Limb (tissue), 2 donors: ENCODE measurements at regions not wholly inside any gene's neighbourhood (a gene's known extent, or its start where the extent isn't known, plus 50 kb on each side); places are given as distances from the start of the nearest gene placed in this dataset.
A peak's percentile ranks its signal among the peaks of the same experiment; 100 is the strongest.
"Not testable (repeated sequence)": the region's sequence is repeated elsewhere in the genome, so short reads cannot be mapped to it uniquely, and the experiment has no call there.

ENCODE experiments used
- DNase-seq, 2 donors: peaks; one replicate each; pipeline ENCODE4 v3.0.0-alpha.2; 2016; ENCODE audit errors: extremely low spot score in 2 of 2

- DNase-seq = no peak
Measured at GRCh38 chr10:117492504-117492903, 50.0 kb upstream of the EMX2 start.

GRCh38 chr10:117488004-117488403 lies 54.5 kb upstream of the EMX2 start:
- DNase-seq = no peak

GRCh38 chr10:117486606-117487005 lies 55.9 kb upstream of the EMX2 start:
- no peak for DNase-seq

GRCh38 chr10:117483056-117483590 lies 59.4 kb upstream of the EMX2 start:
- no peak for DNase-seq

- DNase-seq = not testable (repeated sequence)
Measured at GRCh38 chr10:117481011-117481410, 61.5 kb upstream of the EMX2 start.

- no peak for DNase-seq
Measured at GRCh38 chr10:117480097-117480496, 62.4 kb upstream of the EMX2 start.

GRCh38 chr10:117477961-117478670 lies 64.4 kb upstream of the EMX2 start:
- DNase-seq = no peak

- peak in 1 of 2 donors; percentile 9 for DNase-seq
Measured at GRCh38 chr10:117477211-117477947, 65.2 kb upstream of the EMX2 start.

- DNase-seq = peak in 1 of 2 donors; percentile 52
Measured at GRCh38 chr10:117476716-117477115, 65.8 kb upstream of the EMX2 start.

GRCh38 chr10:117476281-117476680 lies 66.3 kb upstream of the EMX2 start:
- DNase-seq = no peak

GRCh38 chr10:117472872-117473271 lies 69.7 kb upstream of the EMX2 start:
- DNase-seq = no peak

- no peak for DNase-seq
Measured at GRCh38 chr10:117471344-117471874, 71.1 kb upstream of the EMX2 start.

- no peak for DNase-seq
Measured at GRCh38 chr10:117470733-117471132, 71.8 kb upstream of the EMX2 start.

GRCh38 chr10:117468665-117469064 lies 73.9 kb upstream of the EMX2 start:
- no peak for DNase-seq

- DNase-seq = no peak
Measured at GRCh38 chr10:117464176-117464575, 78.4 kb upstream of the EMX2 start.

GRCh38 chr10:117463545-117463920 lies 79.0 kb upstream of the EMX2 start:
- no peak for DNase-seq

GRCh38 chr10:117462816-117463544 lies 79.6 kb upstream of the EMX2 start:
- DNase-seq = no peak

- no peak for DNase-seq
Measured at GRCh38 chr10:117462424-117462792, 80.1 kb upstream of the EMX2 start.

GRCh38 chr10:117461766-117462423 lies 80.7 kb upstream of the EMX2 start:
- DNase-seq = no peak

GRCh38 chr10:117460846-117461765 lies 81.4 kb upstream of the EMX2 start:
- no peak for DNase-seq
